Endodermal cell (in vitro differentiated cells): ENCODE measurements at regions not wholly inside any gene's neighbourhood (a gene's known extent, or its start where the extent isn't known, plus 50 kb on each side); places are given as distances from the start of the nearest gene placed in this dataset.

ENCODE experiments used
- DNase-seq: peaks from one replicate; pipeline ENCODE4 v3.0.0-alpha.2; 2017
- H3K27ac ChIP-seq: 2 replicates; pipeline ENCODE4 v1.5.1; 2013; ENCODE audit warnings: mild to moderate bottlenecking, low read depth, low read length, moderate library complexity
- H3K27me3 ChIP-seq: 2 replicates; pipeline ENCODE4 v1.6.1; 2013; ENCODE audit warnings: mild to moderate bottlenecking, low read length, moderate library complexity; ENCODE audit not compliant: insufficient read depth, control insufficient read depth, poor library complexity, severe bottlenecking
- H3K36me3 ChIP-seq: 2 replicates; pipeline ENCODE4 v1.7.0; 2013; ENCODE audit warnings: mild to moderate bottlenecking, low read length, moderate library complexity; ENCODE audit not compliant: control insufficient read depth, insufficient read depth
- H3K4me1 ChIP-seq: one replicate; pipeline ENCODE4 v1.7.0; 2013; ENCODE audit warnings: low read length; ENCODE audit not compliant: control insufficient read depth, insufficient read depth
- H3K4me3 ChIP-seq: 2 replicates; pipeline ENCODE4 v1.5.1; 2013; ENCODE audit warnings: mild to moderate bottlenecking, low read length, moderate library complexity
- H3K9ac ChIP-seq: 2 replicates; pipeline ENCODE4 v1.6.1; 2013; ENCODE audit warnings: mild to moderate bottlenecking, low read length, moderate library complexity; ENCODE audit not compliant: poor library complexity, severe bottlenecking; ENCODE audit errors: extremely low read depth
- H3K9me3 ChIP-seq: 2 replicates; pipeline ENCODE4 v1.6.1; 2013; ENCODE audit warnings: mild to moderate bottlenecking, low read length, moderate library complexity; ENCODE audit not compliant: control insufficient read depth
- H3K27ac Mint-ChIP-seq: 2 replicates; pipeline ENCODE4 v1.8.0; 2020; ENCODE audit warnings: mixed read lengths
- H3K27me3 Mint-ChIP-seq: 2 replicates; pipeline ENCODE4 v1.8.0; 2021; ENCODE audit warnings: mild to moderate bottlenecking, mixed read lengths; ENCODE audit not compliant: insufficient read depth
- H3K36me3 Mint-ChIP-seq: 2 replicates; pipeline ENCODE4 v1.8.0; 2020; ENCODE audit warnings: low read depth, mixed read lengths
- H3K4me1 Mint-ChIP-seq: 2 replicates; pipeline ENCODE4 v1.8.0; 2020; ENCODE audit warnings: mixed read lengths
- H3K4me3 Mint-ChIP-seq: 2 replicates; pipeline ENCODE4 v1.8.0; 2020; ENCODE audit warnings: mild to moderate bottlenecking, moderate library complexity, mixed read lengths
- H3K9me3 Mint-ChIP-seq: 2 replicates; pipeline ENCODE4 v1.8.0; 2020; ENCODE audit warnings: mild to moderate bottlenecking, mixed read lengths
- WGBS, 2 experiments: methylation state at CpG; one replicate each; pipeline versions ENCODE4 v1.1.5 to v1.1.7; 2013; ENCODE audit warnings: missing lambda C conversion rate in 2 of 2, mixed read lengths in 1 of 2; ENCODE audit not compliant: insufficient coverage in 1 of 2, insufficient read length in 1 of 2; 5-methylcytosine and 5-hydroxymethylcytosine counted together
- TF ChIP-seq, protein P1 (sequence below): fragments of 200-600 bp; sonication (generic); conservative IDR thresholded peaks from 2 replicates; pipeline ENCODE4 v1.5.0; 2021; ENCODE audit warnings: antibody characterized with exemption, mild to moderate bottlenecking

GRCh38 chr2:160609346-160609745, 115.7 kb upstream of the RBMS1 start:
- WGBS, 2 experiments, result 88 to 100% methylated on average over 1 of the region's 1 CpG

GRCh38 chr2:160610041-160610440, 116.4 kb upstream of the RBMS1 start:
- WGBS, 2 experiments, result 86% methylated on average over 2 of the region's 2 CpGs; no CpG with 5 or more reads in 1 of the 2 experiments
- Mint-ChIP-seq H3K27ac (no peak overlapping the region), H3K9me3 (no peaks in the 10 kb centered on the region), H3K4me3 (no peak overlapping the region), H3K4me1 (peaks cover 57% of the 10 kb centered on the region), H3K27me3 (no peaks in the 10 kb centered on the region), H3K36me3 (no peaks in the 10 kb centered on the region)
- peaks cover 1% of the 10 kb centered on the region for H3K9me3 ChIP-seq
- H3K27ac ChIP-seq, result no peak overlapping the region
- DNase-seq, result no peak
- TF ChIP-seq, protein P1, sequence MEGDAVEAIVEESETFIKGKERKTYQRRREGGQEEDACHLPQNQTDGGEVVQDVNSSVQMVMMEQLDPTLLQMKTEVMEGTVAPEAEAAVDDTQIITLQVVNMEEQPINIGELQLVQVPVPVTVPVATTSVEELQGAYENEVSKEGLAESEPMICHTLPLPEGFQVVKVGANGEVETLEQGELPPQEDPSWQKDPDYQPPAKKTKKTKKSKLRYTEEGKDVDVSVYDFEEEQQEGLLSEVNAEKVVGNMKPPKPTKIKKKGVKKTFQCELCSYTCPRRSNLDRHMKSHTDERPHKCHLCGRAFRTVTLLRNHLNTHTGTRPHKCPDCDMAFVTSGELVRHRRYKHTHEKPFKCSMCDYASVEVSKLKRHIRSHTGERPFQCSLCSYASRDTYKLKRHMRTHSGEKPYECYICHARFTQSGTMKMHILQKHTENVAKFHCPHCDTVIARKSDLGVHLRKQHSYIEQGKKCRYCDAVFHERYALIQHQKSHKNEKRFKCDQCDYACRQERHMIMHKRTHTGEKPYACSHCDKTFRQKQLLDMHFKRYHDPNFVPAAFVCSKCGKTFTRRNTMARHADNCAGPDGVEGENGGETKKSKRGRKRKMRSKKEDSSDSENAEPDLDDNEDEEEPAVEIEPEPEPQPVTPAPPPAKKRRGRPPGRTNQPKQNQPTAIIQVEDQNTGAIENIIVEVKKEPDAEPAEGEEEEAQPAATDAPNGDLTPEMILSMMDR, result no peak
- no peaks in the 10 kb centered on the region for H3K27me3 ChIP-seq
- peaks cover 18% of the 10 kb centered on the region for H3K4me1 ChIP-seq
- no peaks in the 10 kb centered on the region for H3K36me3 ChIP-seq
- H3K4me3 ChIP-seq, result no peak overlapping the region
- H3K9ac ChIP-seq, result no peak overlapping the region

More at GRCh38 chr2:160609346-160609745, 115.7 kb upstream of the RBMS1 start:
- H3K4me3 Mint-ChIP-seq, result no peak overlapping the region
- no peak overlapping the region for H3K4me3 ChIP-seq
- H3K9ac ChIP-seq, result no peak overlapping the region
- H3K27ac ChIP-seq, result no peak overlapping the region
- no peaks in the 10 kb centered on the region for H3K36me3 Mint-ChIP-seq
- H3K27me3 ChIP-seq, result no peaks in the 10 kb centered on the region
- DNase-seq, result no peak
- no peaks in the 10 kb centered on the region for H3K36me3 ChIP-seq
- H3K9me3 Mint-ChIP-seq, result no peaks in the 10 kb centered on the region
- TF ChIP-seq, protein P1, result no peak
- peaks cover 59% of the 10 kb centered on the region for H3K4me1 Mint-ChIP-seq
- peaks cover 18% of the 10 kb centered on the region for H3K4me1 ChIP-seq
- H3K27me3 Mint-ChIP-seq, result no peaks in the 10 kb centered on the region
- no peak overlapping the region for H3K27ac Mint-ChIP-seq
- no peaks in the 10 kb centered on the region for H3K9me3 ChIP-seq

- H3K9me3 Mint-ChIP-seq, result peaks cover 8% of the 10 kb centered on the region
- Histone ChIP-seq H3K9me3 (peaks cover 17% of the 10 kb centered on the region), H3K4me1 (peaks cover 18% of the 10 kb centered on the region), H3K9ac (no peak overlapping the region), H3K27me3 (no peaks in the 10 kb centered on the region), H3K36me3 (no peaks in the 10 kb centered on the region), H3K27ac (no peak overlapping the region), H3K4me3 (no peak overlapping the region)
- H3K4me1 Mint-ChIP-seq, result peaks cover 57% of the 10 kb centered on the region
- no peaks in the 10 kb centered on the region for H3K27me3 Mint-ChIP-seq
- no peak overlapping the region for H3K27ac Mint-ChIP-seq
- DNase-seq, result no peak
- TF ChIP-seq, protein P1, result no peak
- H3K4me3 Mint-ChIP-seq, result peak overlapping the region; percentile 15
- no peaks in the 10 kb centered on the region for H3K36me3 Mint-ChIP-seq
These were observed 118.8 kb upstream of the RBMS1 start for GRCh38 chr2:160612266-160612856.
